Fibroblast of lung (primary cell): ENCODE measurements at regions not wholly inside any gene's neighbourhood (a gene's known extent, or its start where the extent isn't known, plus 50 kb on each side); places are given as distances from the start of the nearest gene placed in this dataset.
A peak's percentile ranks its signal among the peaks of the same experiment; 100 is the strongest.

Source experiments
- DNase-seq, 2 donors: peaks; one replicate each; pipeline versions ENCODE4 v3.0.0 to v3.0.0-alpha.2; 2010; ENCODE audit warnings: low read depth in 2 of 2
- H2AFZ ChIP-seq: 2 replicates; pipeline ENCODE4 v1.5.1; 2012; ENCODE audit warnings: low read length, control low read depth, inconsistent platforms
- H3K27ac ChIP-seq: 2 replicates; pipeline ENCODE4 v1.5.1; 2011; ENCODE audit warnings: low read length, control low read depth; ENCODE audit not compliant: insufficient read depth
- H3K27me3 ChIP-seq: 2 replicates; pipeline ENCODE4 v1.5.1; 2011; ENCODE audit warnings: mild to moderate bottlenecking, low read length; ENCODE audit not compliant: control insufficient read depth, insufficient read depth
- H3K36me3 ChIP-seq: 2 replicates; pipeline ENCODE4 v1.5.1; 2011; ENCODE audit warnings: low read length; ENCODE audit not compliant: control insufficient read depth, insufficient read depth
- H3K4me1 ChIP-seq: 2 replicates; pipeline ENCODE4 v1.5.1; 2011; ENCODE audit warnings: low read length; ENCODE audit not compliant: control insufficient read depth, insufficient read depth; ENCODE audit errors: extremely low read depth
- H3K4me2 ChIP-seq: 2 replicates; pipeline ENCODE4 v1.5.1; 2011; ENCODE audit warnings: low read length, control low read depth; ENCODE audit not compliant: insufficient read depth; ENCODE audit errors: extremely low read depth
- H3K4me3 ChIP-seq, 4 experiments: fragments of 200-600 bp in 1 of 4; sonication (generic) in 1 of 4; replicated peaks in 1 of 4; 2 replicates each; pipeline ENCODE4 v1.5.1; 2011 to 2016; ENCODE audit warnings: low read length in 4 of 4, low read depth in 3 of 4, mild to moderate bottlenecking in 3 of 4, control low read depth in 2 of 4, inconsistent platforms in 1 of 4, mixed read lengths in 1 of 4; ENCODE audit not compliant: insufficient read depth in 1 of 4; ENCODE audit errors: control extremely low read depth in 1 of 4
- H3K79me2 ChIP-seq: 2 replicates; pipeline ENCODE4 v1.5.1; 2012; ENCODE audit warnings: mild to moderate bottlenecking, low read length, inconsistent platforms; ENCODE audit not compliant: control insufficient read depth, insufficient read depth
- H3K9ac ChIP-seq: 2 replicates; pipeline ENCODE4 v1.5.1; 2011; ENCODE audit warnings: mild to moderate bottlenecking, low read length, control low read depth; ENCODE audit not compliant: insufficient read depth
- H3K9me3 ChIP-seq: 2 replicates; pipeline ENCODE4 v1.5.1; 2012; ENCODE audit warnings: low read depth, low read length; ENCODE audit not compliant: control insufficient read depth, insufficient read depth
- H4K20me1 ChIP-seq: 2 replicates; pipeline ENCODE4 v1.5.1; 2011; ENCODE audit warnings: low read length; ENCODE audit not compliant: control insufficient read depth, insufficient read depth; ENCODE audit errors: extremely low read depth
- CTCF ChIP-seq, 2 donors: IDR thresholded peaks in 1 of 2; conservative IDR thresholded peaks in 1 of 2; 1 replicate in 1 of 2; 2 replicates in 1 of 2; pipeline ENCODE4 v1.5.1; 2011 to 2012; ENCODE audit warnings: low read length in 2 of 2, control low read depth in 1 of 2, inconsistent platforms in 1 of 2, low read depth in 1 of 2, mild to moderate bottlenecking in 1 of 2
- EZH2 ChIP-seq: IDR thresholded peaks from 2 replicates; pipeline ENCODE4 v1.5.1; 2012; ENCODE audit warnings: low read length, control low read depth, mild to moderate bottlenecking; ENCODE audit errors: missing control alignments

GRCh38 chr6:67350729-67351128 lies 1284.4 kb upstream of the ADGRB3 start:
- H3K27ac ChIP-seq: no peak overlapping the region
- no peak for DNase-seq
- TF ChIP-seq CTCF (conservative IDR thresholded peaks at IDR 0.05 in 1 of 2, IDR thresholded peaks at IDR 0.05 in 1 of 2; ENCODE audit: low read depth in 1 of 2, low read length in 2 of 2) (no peak), EZH2 (no peak)

GRCh38 chr6:67345946-67346345 lies 1289.1 kb upstream of the ADGRB3 start:
- Histone ChIP-seq H3K4me1 (no peaks in the 10 kb centered on the region), H2AFZ (no peak overlapping the region), H3K79me2 (no peaks in the 10 kb centered on the region), H3K4me3 (no peak overlapping the region), H3K4me2 (no peak overlapping the region), H3K27me3 (no peaks in the 10 kb centered on the region), H4K20me1 (no peaks in the 10 kb centered on the region), H3K9me3 (no peaks in the 10 kb centered on the region), H3K27ac (no peak overlapping the region), H3K9ac (no peak overlapping the region), H3K36me3 (no peaks in the 10 kb centered on the region)
- DNase-seq: peak in 1 of 2 donors; percentile 27
- no peak for TF ChIP-seq EZH2

More at GRCh38 chr6:67350729-67351128, 1284.4 kb upstream of the ADGRB3 start:
- no peaks in the 10 kb centered on the region for H4K20me1 ChIP-seq
- H3K4me1 ChIP-seq: no peaks in the 10 kb centered on the region
- H3K4me2 ChIP-seq: no peak overlapping the region
- no peak overlapping the region for H3K4me3 ChIP-seq
- H3K36me3 ChIP-seq: no peaks in the 10 kb centered on the region
- H3K9me3 ChIP-seq: no peaks in the 10 kb centered on the region
- H3K27me3 ChIP-seq: no peaks in the 10 kb centered on the region
- no peaks in the 10 kb centered on the region for H3K79me2 ChIP-seq
- no peak overlapping the region for H3K9ac ChIP-seq
- H2AFZ ChIP-seq: no peak overlapping the region

GRCh38 chr6:67336014-67336413 lies 1299.1 kb upstream of the ADGRB3 start:
- Histone ChIP-seq H3K9me3 (no peaks in the 10 kb centered on the region), H3K4me2 (no peak overlapping the region), H2AFZ (no peak overlapping the region), H3K27ac (no peak overlapping the region), H3K4me3 (no peak overlapping the region), H3K9ac (no peak overlapping the region), H3K36me3 (no peaks in the 10 kb centered on the region), H3K27me3 (no peaks in the 10 kb centered on the region), H3K4me1 (no peaks in the 10 kb centered on the region), H4K20me1 (no peaks in the 10 kb centered on the region), H3K79me2 (no peaks in the 10 kb centered on the region)
- TF ChIP-seq CTCF (conservative IDR thresholded peaks at IDR 0.05 in 1 of 2, IDR thresholded peaks at IDR 0.05 in 1 of 2; ENCODE audit: low read depth in 1 of 2, low read length in 2 of 2): no peak
- TF ChIP-seq EZH2: no peak
- peak in 1 of 2 donors; percentile 8 for DNase-seq
